Activated CD4-positive, alpha-beta T cell treated with anti-CD3 and anti-CD28 coated beads for 1 hour (primary cell): ENCODE measurements at regions not wholly inside any gene's neighbourhood (a gene's known extent, or its start where the extent isn't known, plus 50 kb on each side); places are given as distances from the start of the nearest gene placed in this dataset.

Source experiments
- DNase-seq: peaks from one replicate; pipeline ENCODE4 v3.0.0-alpha.2; 2020

GRCh38 chr2:145038041-145038525 lies 518.2 kb upstream of the ZEB2 start:
- DNase-seq, result no peak

- DNase-seq, result no peak
These were observed 516.6 kb upstream of the ZEB2 start for GRCh38 chr2:145036421-145037011.

DNA sequence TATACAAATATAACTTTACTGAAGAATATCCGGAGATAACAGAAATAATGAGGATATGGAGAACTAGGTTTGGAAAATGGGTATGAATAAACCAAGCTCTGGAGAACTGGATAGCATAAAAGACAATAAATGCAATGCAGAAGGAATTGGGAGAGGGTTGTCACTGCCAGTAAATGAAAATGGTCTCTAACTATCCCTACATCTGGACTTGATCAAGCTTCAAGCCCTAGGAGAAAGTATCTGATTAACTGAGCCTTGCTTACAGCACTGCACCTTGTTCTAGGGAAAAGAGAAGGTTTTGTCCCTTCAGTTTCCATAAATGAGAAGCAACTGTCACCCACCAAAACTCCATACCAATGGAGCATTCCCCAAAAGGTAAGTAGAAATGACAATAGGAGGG lies 514.6 kb upstream of the ZEB2 start:
- no peak for DNase-seq

GRCh38 chr2:145033438-145033837 lies 513.5 kb upstream of the ZEB2 start:
- DNase-seq, result no peak

DNA sequence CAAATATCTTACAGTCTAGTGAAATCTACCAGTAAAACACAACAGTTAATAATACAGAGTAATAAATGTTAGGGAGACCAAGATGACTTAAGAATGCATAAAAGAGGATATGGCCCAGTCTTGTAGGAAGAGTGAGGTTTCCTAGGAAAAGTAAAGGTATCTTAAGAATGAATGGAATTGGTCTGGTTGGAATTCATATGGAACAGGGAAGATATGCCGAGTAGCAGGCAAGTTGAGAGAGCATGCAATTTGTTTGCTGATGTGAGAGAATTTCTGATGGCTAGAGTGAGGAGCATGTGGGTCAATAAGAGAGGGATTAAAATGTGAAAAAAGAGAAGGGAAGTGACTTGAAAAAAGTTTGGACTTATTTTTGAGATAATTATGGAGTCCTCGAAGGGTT lies 512.9 kb upstream of the ZEB2 start:
- DNase-seq, result no peak

DNA sequence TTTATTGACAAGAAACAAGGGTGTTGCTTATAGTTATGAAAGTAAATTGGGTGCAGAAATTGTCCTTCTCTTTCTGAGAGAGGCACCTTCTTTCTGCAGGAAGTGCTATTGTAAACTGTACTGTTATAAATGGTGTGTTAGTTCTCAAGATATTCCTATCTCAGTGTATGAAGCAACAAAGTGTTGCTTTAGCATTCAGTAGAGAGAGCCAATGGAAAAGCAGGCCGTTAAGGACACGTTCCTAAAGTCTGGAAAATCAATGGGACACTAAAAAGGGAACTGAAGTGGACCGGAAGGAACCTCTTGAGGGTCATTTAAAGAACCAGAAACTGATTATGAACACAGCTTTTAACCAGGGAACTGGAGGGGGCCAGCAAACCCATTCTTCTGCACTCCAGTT lies 510.0 kb upstream of the ZEB2 start:
- no peak for DNase-seq

DNA sequence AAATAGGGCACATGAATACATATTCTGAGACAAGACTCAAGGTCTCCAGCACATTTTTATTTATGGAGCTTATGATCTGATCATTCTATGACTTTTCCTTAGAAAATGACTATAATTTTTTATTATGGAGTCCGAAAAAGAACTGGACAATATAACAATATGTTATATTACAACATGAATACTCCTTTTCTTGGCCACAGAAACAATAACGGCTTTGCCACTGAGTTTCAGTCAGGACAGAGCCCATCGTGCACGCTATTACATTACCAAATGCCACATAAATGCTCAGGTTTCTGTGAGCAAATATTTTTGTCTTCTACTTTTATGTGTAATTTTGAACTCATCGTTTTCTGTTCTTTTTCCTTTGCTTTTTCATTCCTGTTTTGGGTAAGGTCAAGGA lies 509.2 kb upstream of the ZEB2 start:
- DNase-seq, result no peak

GRCh38 chr2:145028101-145028920 lies 508.4 kb upstream of the ZEB2 start:
- no peak for DNase-seq

DNA sequence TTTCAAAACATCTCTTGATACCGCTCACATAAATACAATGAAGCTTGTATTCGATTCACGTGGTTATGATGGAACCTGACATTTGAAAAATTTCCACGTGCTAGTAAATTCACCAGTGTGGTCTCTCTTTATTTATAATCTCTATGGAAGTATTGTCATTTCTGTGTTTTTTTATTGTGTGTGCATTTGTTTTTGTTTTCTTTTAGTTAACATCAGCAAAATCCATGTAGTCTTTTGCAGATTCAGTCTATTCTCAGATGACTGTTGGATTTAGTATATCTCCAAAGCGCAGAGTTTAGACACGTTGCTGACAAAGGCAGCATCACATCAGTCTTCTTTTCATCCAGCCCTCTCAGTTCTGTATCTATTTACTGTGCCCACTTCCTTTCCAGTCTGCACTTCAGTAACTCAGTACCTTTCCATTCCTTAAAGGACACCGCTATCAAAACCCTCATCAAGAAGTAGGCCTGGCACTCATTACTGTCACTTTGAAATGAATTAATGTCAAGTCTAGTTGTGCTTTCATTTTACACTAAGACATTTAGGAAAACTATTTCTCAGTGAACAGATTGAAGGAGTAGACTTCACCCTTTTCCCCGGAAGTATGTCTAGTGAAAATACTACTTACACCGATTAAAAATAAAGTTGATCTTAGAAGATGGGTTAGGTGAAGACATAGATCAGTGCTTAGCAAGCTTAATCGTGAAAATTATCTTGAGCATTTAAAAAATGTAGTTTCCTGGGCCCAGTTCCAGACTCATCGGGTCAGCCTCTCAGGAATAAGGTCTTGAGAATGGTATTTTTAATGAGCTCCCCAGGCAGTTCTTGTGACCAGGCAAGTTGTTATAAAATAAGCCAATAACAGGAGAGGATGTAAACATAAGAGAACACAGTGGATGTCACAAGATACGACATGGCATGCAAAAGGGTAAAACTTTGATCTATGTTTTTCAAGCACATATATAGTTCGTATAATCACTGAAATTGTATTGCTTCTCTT lies 506.8 kb upstream of the ZEB2 start:
- DNase-seq, result no peak

GRCh38 chr2:145025382-145025781 lies 505.5 kb upstream of the ZEB2 start:
- DNase-seq, result no peak

DNA sequence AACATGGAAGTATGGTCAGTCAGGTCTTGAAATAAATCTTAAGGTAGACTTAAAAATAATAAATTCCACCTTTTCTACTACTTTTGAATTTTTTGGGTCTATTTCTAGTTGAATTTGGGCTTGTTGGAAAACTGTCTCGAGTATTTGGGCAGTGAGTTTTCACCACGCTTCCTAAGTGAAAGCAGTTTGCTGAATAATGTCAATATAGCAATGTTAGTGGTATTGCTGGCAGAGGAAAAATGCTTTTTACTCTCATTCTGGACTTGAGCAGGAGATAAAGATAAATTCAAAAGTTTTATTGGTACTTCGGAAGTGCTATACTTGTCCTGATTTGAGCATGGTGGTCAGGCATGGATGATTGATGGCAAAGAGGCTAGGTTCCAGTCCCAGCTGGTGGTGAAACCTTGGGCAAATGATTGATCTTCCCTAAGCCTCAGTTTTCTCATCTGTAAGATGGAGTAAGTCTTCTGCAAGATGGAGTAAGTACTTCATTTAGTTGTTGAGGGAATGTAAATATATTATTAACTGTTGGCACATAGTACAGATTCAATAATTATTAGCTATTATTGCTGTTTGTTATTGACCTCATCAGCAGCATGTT lies 503.5 kb upstream of the ZEB2 start:
- no peak for DNase-seq

DNA sequence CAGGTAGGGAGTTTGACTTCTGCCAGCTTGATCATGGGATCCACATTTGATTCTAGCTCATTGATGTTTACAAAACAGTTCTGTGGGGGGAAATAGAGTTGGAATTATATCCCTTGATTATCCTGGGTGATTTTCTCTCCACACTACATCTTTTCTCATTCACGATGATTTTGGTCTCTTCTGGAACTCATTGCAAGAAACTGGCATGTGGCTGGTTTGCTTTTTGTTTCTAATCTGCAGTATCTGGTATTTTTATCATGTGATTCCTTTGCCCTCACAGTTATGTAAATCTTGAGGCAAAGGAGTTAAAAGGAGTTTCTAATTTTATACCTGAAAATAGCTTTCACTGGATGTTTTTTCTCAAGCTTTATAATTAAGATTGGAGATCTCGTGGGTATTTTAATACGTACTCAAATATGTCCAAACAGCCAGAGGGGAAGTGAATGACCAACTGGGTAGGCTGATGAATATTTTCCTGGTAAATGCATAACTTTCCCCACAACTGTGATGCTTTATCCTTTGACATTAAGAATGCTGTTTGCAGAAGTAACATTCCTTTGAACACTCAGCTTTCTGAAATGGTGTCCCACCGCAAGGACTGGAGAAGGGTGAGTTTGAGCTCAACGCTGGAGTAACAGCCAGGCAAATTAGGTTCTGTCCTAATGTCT lies 502.9 kb upstream of the ZEB2 start:
- DNase-seq, result no peak

DNA sequence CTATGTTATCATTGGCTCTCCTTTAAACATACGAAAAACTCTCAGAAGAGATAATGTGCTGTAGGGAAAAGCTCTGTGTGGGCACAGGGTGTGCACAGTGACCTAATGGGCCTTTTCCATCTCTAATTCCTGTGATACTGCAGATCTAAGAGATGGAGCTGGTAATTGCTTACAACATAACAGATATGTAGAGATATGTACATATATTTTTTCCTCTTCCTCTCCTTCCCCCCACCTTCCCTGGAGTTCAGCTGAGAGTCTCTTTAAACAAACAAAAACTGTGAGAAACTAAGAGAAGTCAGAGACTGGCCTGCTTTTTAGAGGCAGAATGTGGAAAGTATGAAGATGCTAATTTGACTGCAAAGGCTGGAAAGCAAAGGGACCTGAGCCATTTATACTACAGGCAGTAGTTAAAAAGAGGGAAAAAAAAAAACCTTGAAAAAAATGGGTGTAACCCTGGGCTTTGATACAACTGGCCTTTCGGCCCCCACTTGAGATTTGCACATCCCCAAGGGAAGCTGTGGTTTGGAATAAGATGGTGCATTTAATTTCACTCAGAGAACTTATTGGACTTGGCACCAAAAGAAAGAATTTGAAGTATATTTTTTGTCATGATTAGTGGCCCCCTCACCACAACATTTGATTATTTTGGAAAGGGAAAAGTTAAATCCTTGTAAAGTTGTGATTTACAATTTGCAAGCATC lies 502.2 kb upstream of the ZEB2 start:
- DNase-seq, result no peak

DNA sequence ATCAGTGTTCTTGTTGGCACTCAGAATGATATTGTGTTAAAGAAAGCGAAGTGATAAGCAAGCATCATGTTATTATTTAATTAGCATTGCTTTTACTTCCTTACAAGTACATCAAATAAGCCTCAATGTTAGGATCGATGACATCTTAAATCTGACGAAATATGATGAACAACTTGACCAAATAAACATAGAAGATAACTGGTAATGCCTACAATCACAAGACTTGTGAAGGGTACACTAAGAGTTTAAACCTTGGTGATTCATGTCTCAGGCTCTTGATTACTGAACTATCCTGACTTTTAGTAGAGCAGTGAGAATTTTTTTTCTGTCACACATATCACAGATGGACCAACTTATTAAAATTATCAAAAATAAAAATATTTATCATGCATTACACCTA lies 500.8 kb upstream of the ZEB2 start:
- no peak for DNase-seq

- no peak for DNase-seq
These were observed 500.2 kb upstream of the ZEB2 start for GRCh38 chr2:145020139-145020538.

GRCh38 chr2:145018502-145018901 lies 498.6 kb upstream of the ZEB2 start:
- DNase-seq, result no peak

DNA sequence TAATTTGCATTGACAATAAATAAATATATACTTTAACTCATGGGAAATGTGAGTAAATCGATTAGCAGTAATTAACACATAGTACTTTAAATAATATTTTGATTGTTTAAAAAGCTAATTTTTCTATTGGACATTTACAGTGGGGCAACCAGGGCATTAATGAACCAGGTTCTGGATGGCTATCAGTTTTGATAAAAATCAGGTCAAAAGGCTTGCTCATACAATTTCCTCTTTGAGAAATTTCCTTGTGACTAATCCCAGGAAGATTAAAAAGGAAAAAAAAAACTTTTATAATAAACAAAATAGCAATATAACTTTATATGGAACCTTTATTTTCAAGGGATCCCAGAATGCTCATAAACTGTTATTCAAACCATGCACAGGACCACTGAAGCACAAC lies 497.2 kb upstream of the ZEB2 start:
- no peak for DNase-seq

DNA sequence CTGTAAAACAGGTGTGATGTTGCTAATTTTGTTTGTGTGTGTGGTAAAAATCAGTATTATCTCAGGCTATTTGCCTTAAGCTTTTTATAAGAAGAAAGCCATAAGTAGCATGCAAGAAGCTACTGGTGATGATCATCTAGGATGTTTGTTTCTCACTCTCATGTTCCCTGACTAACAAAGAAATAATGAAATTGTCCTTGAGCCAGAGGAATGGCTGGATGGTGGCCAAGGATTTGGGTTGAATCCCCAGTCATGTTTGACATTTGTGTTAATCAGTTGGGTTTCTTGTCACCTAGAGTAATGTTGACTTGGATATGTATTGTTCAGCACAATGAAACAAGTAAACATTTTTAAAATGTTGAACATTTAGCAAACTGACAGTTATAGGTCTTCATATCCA lies 496.8 kb upstream of the ZEB2 start:
- no peak for DNase-seq

- no peak for DNase-seq
These were observed 495.6 kb upstream of the ZEB2 start for GRCh38 chr2:145015561-145015960.

GRCh38 chr2:145012806-145013205 lies 492.9 kb upstream of the ZEB2 start:
- DNase-seq, result no peak

GRCh38 chr2:145012214-145012670 lies 492.3 kb upstream of the ZEB2 start:
- DNase-seq, result no peak

GRCh38 chr2:145010635-145011034 lies 490.7 kb upstream of the ZEB2 start:
- no peak for DNase-seq
